ENCODE measurements at regions not wholly inside any gene's neighbourhood (a gene's known extent, or its start where the extent isn't known, plus 50 kb on each side); places are given as distances from the start of the nearest gene placed in this dataset.

DNA sequence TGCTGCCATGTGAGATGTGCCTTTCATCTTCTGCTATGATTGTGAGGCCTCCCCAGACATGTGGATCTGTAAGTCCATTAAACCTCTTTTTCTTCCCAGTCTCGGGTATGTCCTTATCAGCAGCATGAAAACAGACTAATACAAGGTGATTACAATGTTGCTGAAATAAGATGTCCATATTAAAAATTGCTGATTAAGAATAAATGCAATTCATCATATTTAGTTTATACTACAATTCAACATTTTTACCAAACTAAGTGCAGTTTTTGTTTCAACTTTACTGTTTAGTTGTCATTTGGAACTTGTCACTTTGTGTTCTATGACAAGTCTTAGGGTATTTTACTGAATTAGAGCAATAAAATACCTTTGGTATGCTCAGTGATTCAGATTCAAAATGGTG lies 127.6 kb upstream of the TMCO5A start:
- TF ChIP-seq, protein P1, sequence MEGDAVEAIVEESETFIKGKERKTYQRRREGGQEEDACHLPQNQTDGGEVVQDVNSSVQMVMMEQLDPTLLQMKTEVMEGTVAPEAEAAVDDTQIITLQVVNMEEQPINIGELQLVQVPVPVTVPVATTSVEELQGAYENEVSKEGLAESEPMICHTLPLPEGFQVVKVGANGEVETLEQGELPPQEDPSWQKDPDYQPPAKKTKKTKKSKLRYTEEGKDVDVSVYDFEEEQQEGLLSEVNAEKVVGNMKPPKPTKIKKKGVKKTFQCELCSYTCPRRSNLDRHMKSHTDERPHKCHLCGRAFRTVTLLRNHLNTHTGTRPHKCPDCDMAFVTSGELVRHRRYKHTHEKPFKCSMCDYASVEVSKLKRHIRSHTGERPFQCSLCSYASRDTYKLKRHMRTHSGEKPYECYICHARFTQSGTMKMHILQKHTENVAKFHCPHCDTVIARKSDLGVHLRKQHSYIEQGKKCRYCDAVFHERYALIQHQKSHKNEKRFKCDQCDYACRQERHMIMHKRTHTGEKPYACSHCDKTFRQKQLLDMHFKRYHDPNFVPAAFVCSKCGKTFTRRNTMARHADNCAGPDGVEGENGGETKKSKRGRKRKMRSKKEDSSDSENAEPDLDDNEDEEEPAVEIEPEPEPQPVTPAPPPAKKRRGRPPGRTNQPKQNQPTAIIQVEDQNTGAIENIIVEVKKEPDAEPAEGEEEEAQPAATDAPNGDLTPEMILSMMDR (IDR thresholded peaks at IDR 0.05) = no peak
- TF ChIP-seq POLR2A (IDR thresholded peaks at IDR 0.05) = no peak
